Activated CD8-positive, alpha-beta memory T cell treated with anti-CD3 and anti-CD28 coated beads, Interleukin-2, amount 50 U/mL, for 1 hour (primary cell): ENCODE measurements at regions not wholly inside any gene's neighbourhood (a gene's known extent, or its start where the extent isn't known, plus 50 kb on each side); places are given as distances from the start of the nearest gene placed in this dataset.

ENCODE experiments used
- DNase-seq: peaks from one replicate; pipeline ENCODE4 v3.0.0-alpha.2; 2020; ENCODE audit errors: extremely low read depth

GRCh38 chr12:126760092-126760491 is 1506.9 kb upstream of the TMEM132C start:
- no peak for DNase-seq

GRCh38 chr12:126761420-126761819 is 1505.5 kb upstream of the TMEM132C start:
- no peak for DNase-seq

GRCh38 chr12:126762150-126762549 is 1504.8 kb upstream of the TMEM132C start:
- DNase-seq: no peak

- DNase-seq: no peak
These were observed 1503.6 kb upstream of the TMEM132C start for GRCh38 chr12:126763359-126763758.

GRCh38 chr12:126767334-126767733 is 1499.6 kb upstream of the TMEM132C start:
- DNase-seq: no peak

- DNase-seq: no peak
These were observed 1498.5 kb upstream of the TMEM132C start for GRCh38 chr12:126768517-126768916.

- DNase-seq: no peak
These were observed 1496.8 kb upstream of the TMEM132C start for GRCh38 chr12:126770188-126770587.

GRCh38 chr12:126772171-126772864 is 1494.7 kb upstream of the TMEM132C start:
- no peak for DNase-seq

- DNase-seq: no peak
These were observed 1494.0 kb upstream of the TMEM132C start for GRCh38 chr12:126773012-126773411.

GRCh38 chr12:126773491-126773890 is 1493.5 kb upstream of the TMEM132C start:
- no peak for DNase-seq

- DNase-seq: no peak
These were observed 1490.8 kb upstream of the TMEM132C start for GRCh38 chr12:126776026-126776655.

GRCh38 chr12:126780343-126780742 is 1486.6 kb upstream of the TMEM132C start:
- no peak for DNase-seq

GRCh38 chr12:126781593-126781992 is 1485.4 kb upstream of the TMEM132C start:
- DNase-seq: no peak

GRCh38 chr12:126782083-126782482 is 1484.9 kb upstream of the TMEM132C start:
- no peak for DNase-seq

- DNase-seq: no peak
These were observed 1482.5 kb upstream of the TMEM132C start for GRCh38 chr12:126784328-126784921.

GRCh38 chr12:126789963-126790362 is 1477.0 kb upstream of the TMEM132C start:
- no peak for DNase-seq

- no peak for DNase-seq
These were observed 1475.8 kb upstream of the TMEM132C start for GRCh38 chr12:126791122-126791521.

GRCh38 chr12:126792411-126792810 is 1474.6 kb upstream of the TMEM132C start:
- DNase-seq: no peak

GRCh38 chr12:126797525-126797924 is 1469.4 kb upstream of the TMEM132C start:
- no peak for DNase-seq

- DNase-seq: no peak
These were observed 1468.5 kb upstream of the TMEM132C start for GRCh38 chr12:126798449-126798848.

GRCh38 chr12:126807312-126807865 is 1459.6 kb upstream of the TMEM132C start:
- no peak for DNase-seq

- DNase-seq: no peak
These were observed 1455.6 kb upstream of the TMEM132C start for GRCh38 chr12:126811391-126811790.

GRCh38 chr12:126819554-126819953 is 1447.4 kb upstream of the TMEM132C start:
- no peak for DNase-seq
